ENCODE measurements at regions not wholly inside any gene's neighbourhood (a gene's known extent, or its start where the extent isn't known, plus 50 kb on each side); places are given as distances from the start of the nearest gene placed in this dataset.

- no peak for TF ChIP-seq CTCF (IDR thresholded peaks at IDR 0.05)
- Mint-ChIP-seq H3K27ac (no peak overlapping the region), H3K4me3 (no peak overlapping the region), H3K36me3 (ENCODE audit: low read depth) (no peaks in the 10 kb centered on the region), H3K4me1 (no peaks in the 10 kb centered on the region), H3K27me3 (ENCODE audit: low read depth, poor library complexity) (peaks cover under 1% of the 10 kb centered on the region), H3K9me3 (no peaks in the 10 kb centered on the region)
- no peak for DNase-seq
These were observed 947.3 kb upstream of the COX7C start for GRCh38 chr5:85670417-85670816.

GRCh38 chr5:85671223-85671970, 946.3 kb upstream of the COX7C start:
- TF ChIP-seq CTCF (IDR thresholded peaks at IDR 0.05) = no peak
- H3K4me3 Mint-ChIP-seq = no peak overlapping the region
- H3K27me3 Mint-ChIP-seq (ENCODE audit: low read depth, poor library complexity) = peaks cover 3% of the 10 kb centered on the region
- H3K9me3 Mint-ChIP-seq = no peaks in the 10 kb centered on the region
- no peak for DNase-seq
- no peaks in the 10 kb centered on the region for H3K36me3 Mint-ChIP-seq (ENCODE audit: low read depth)
- no peaks in the 10 kb centered on the region for H3K4me1 Mint-ChIP-seq
- H3K27ac Mint-ChIP-seq = no peak overlapping the region

GRCh38 chr5:85681871-85682270, 935.9 kb upstream of the COX7C start:
- DNase-seq = no peak
- Mint-ChIP-seq H3K27ac (no peak overlapping the region), H3K27me3 (ENCODE audit: low read depth, poor library complexity) (no peaks in the 10 kb centered on the region), H3K9me3 (no peaks in the 10 kb centered on the region), H3K36me3 (ENCODE audit: low read depth) (no peaks in the 10 kb centered on the region), H3K4me3 (no peak overlapping the region), H3K4me1 (no peaks in the 10 kb centered on the region)
- no peak for TF ChIP-seq CTCF (IDR thresholded peaks at IDR 0.05)

- H3K4me3 Mint-ChIP-seq = no peak overlapping the region
- H3K4me1 Mint-ChIP-seq = no peaks in the 10 kb centered on the region
- H3K27ac Mint-ChIP-seq = no peak overlapping the region
- no peaks in the 10 kb centered on the region for H3K27me3 Mint-ChIP-seq (ENCODE audit: low read depth, poor library complexity)
- DNase-seq = no peak
- H3K9me3 Mint-ChIP-seq = no peaks in the 10 kb centered on the region
- TF ChIP-seq CTCF (IDR thresholded peaks at IDR 0.05) = no peak
- no peaks in the 10 kb centered on the region for H3K36me3 Mint-ChIP-seq (ENCODE audit: low read depth)
These were observed 933.4 kb upstream of the COX7C start for GRCh38 chr5:85684351-85684750.

- no peak for DNase-seq
- Mint-ChIP-seq H3K4me1 (no peaks in the 10 kb centered on the region), H3K9me3 (no peaks in the 10 kb centered on the region), H3K36me3 (ENCODE audit: low read depth) (no peaks in the 10 kb centered on the region), H3K4me3 (no peak overlapping the region), H3K27me3 (ENCODE audit: low read depth, poor library complexity) (no peaks in the 10 kb centered on the region), H3K27ac (no peak overlapping the region)
- TF ChIP-seq CTCF (IDR thresholded peaks at IDR 0.05) = no peak
These were observed 914.4 kb upstream of the COX7C start for GRCh38 chr5:85703296-85703695.

GRCh38 chr5:85709728-85710127, 908.0 kb upstream of the COX7C start:
- Mint-ChIP-seq H3K27ac (no peak overlapping the region), H3K9me3 (no peaks in the 10 kb centered on the region), H3K4me3 (no peak overlapping the region), H3K27me3 (ENCODE audit: low read depth, poor library complexity) (peaks cover 3% of the 10 kb centered on the region), H3K36me3 (ENCODE audit: low read depth) (no peaks in the 10 kb centered on the region), H3K4me1 (peaks cover 8% of the 10 kb centered on the region)
- no peak for TF ChIP-seq CTCF (IDR thresholded peaks at IDR 0.05)
- DNase-seq = no peak
